IMR-90 (cell line): ENCODE measurements at regions not wholly inside any gene's neighbourhood (a gene's known extent, or its start where the extent isn't known, plus 50 kb on each side); places are given as distances from the start of the nearest gene placed in this dataset.

Experiments used
- ATAC-seq: fragments of 200-7000 bp; cut with Tn5 transposase; 2 replicates; pipeline ENCODE4 v1.9.1; 2020; ENCODE audit warnings: low read depth, mild to moderate bottlenecking, moderate library complexity
- BruUV-seq: library from RNA; stranded (reverse); fragments of 400-500 nt; replicated peaks from 2 replicates; lab custom pipeline; 2021; lab: Mats Ljungman, UMichigan
- CTCF ChIA-PET: fragments of 300-600 bp; formaldehyde crosslinking; extraction: SDS; loops from one replicate; lab custom pipeline; 2021; ENCODE audit warnings: antibody characterized with exemption; lab: Yijun Ruan, JAX
- POLR2A ChIA-PET: fragments of 300-600 bp; sonication (Branson Sonifier 250); formaldehyde crosslinking; loops from one replicate; lab custom pipeline; 2022; ENCODE audit warnings: antibody characterized with exemption; ENCODE audit not compliant: unreplicated experiment; lab: Charles Lee
- DNase-seq: peaks from one replicate; pipeline ENCODE4 v3.0.0; 2013
- H2AFZ ChIP-seq: replicated peaks from 2 replicates; pipeline ENCODE3; 2013; ENCODE audit warnings: low read length, mild to moderate bottlenecking; ENCODE audit not compliant: poor library complexity
- H2AK5ac ChIP-seq: 2 replicates; pipeline ENCODE4 v1.6.1; 2013; ENCODE audit warnings: low read depth, low read length, inconsistent platforms
- H2AK9ac ChIP-seq: replicated peaks from 2 replicates; pipeline ENCODE3; 2013; ENCODE audit warnings: mild to moderate bottlenecking, low read depth, low read length, moderate library complexity; ENCODE audit not compliant: poor library complexity
- H2BK120ac ChIP-seq: 2 replicates; pipeline ENCODE4 v1.6.1; 2013; ENCODE audit warnings: low read depth, low read length, inconsistent platforms
- H2BK15ac ChIP-seq: 3 replicates; pipeline ENCODE4 v1.6.1; 2013; ENCODE audit warnings: low read depth, low read length, inconsistent platforms
- H2BK20ac ChIP-seq: 2 replicates; pipeline ENCODE4 v1.6.1; 2013; ENCODE audit warnings: low read depth, mild to moderate bottlenecking, inconsistent platforms, low read length, moderate library complexity
- H2BK5ac ChIP-seq: 2 replicates; pipeline ENCODE4 v1.6.1; 2013; ENCODE audit warnings: mild to moderate bottlenecking, low read depth, low read length, inconsistent platforms; ENCODE audit not compliant: poor library complexity, severe bottlenecking
- H3K14ac ChIP-seq: replicated peaks from 2 replicates; pipeline ENCODE4 v1.6.1; 2013; ENCODE audit warnings: low read depth, low read length, inconsistent platforms
- H3K18ac ChIP-seq: 2 replicates; pipeline ENCODE4 v1.6.1; 2013; ENCODE audit warnings: low read depth, low read length, control low read depth
- H3K23ac ChIP-seq: 2 replicates; pipeline ENCODE4 v1.6.1; 2013; ENCODE audit warnings: low read depth, low read length, inconsistent platforms
- H3K27ac ChIP-seq: 2 replicates; pipeline ENCODE4 v1.5.1; 2013; ENCODE audit warnings: mild to moderate bottlenecking, control low read depth, low read length; ENCODE audit not compliant: insufficient read depth
- H3K27me3 ChIP-seq: 2 replicates; pipeline ENCODE4 v1.6.1; 2013; ENCODE audit warnings: low read length; ENCODE audit not compliant: control insufficient read depth, insufficient read depth
- H3K36me3 ChIP-seq: 2 replicates; pipeline ENCODE4 v1.6.1; 2013; ENCODE audit warnings: low read length, mixed read lengths; ENCODE audit not compliant: control insufficient read depth, insufficient read depth
- H3K4ac ChIP-seq: 2 replicates; pipeline ENCODE4 v1.6.1; 2013; ENCODE audit warnings: low read depth, low read length, inconsistent platforms
- H3K4me1 ChIP-seq: 2 replicates; pipeline ENCODE4 v1.6.1; 2013; ENCODE audit warnings: low read length, mixed read lengths; ENCODE audit not compliant: control insufficient read depth, insufficient read depth
- H3K4me2 ChIP-seq: 2 replicates; pipeline ENCODE4 v1.6.1; 2013; ENCODE audit warnings: low read depth, mild to moderate bottlenecking, control low read depth, low read length, moderate library complexity
- H3K4me3 ChIP-seq: 2 replicates; pipeline ENCODE4 v1.5.1; 2013; ENCODE audit warnings: low read depth, mild to moderate bottlenecking, control low read depth, low read length, moderate library complexity; ENCODE audit not compliant: insufficient read depth
- H3K56ac ChIP-seq: 2 replicates; pipeline ENCODE4 v1.6.1; 2013; ENCODE audit warnings: low read length, inconsistent platforms; ENCODE audit not compliant: insufficient read depth; ENCODE audit errors: extremely low read depth
- H3K79me1 ChIP-seq, 2 experiments: 2 replicates each; pipeline ENCODE4 v1.6.1; 2013; ENCODE audit warnings: low read length in 2 of 2, inconsistent platforms in 1 of 2, low read depth in 1 of 2
- H3K9ac ChIP-seq: 2 replicates; pipeline ENCODE4 v1.6.1; 2013; ENCODE audit warnings: low read depth, low read length, control low read depth
- H3K9me1 ChIP-seq: 2 replicates; pipeline ENCODE4 v1.6.1; 2013; ENCODE audit warnings: low read length, inconsistent platforms; ENCODE audit not compliant: insufficient read depth
- H3K9me3 ChIP-seq: 2 replicates; pipeline ENCODE4 v1.6.1; 2013; ENCODE audit warnings: low read length; ENCODE audit not compliant: control insufficient read depth, insufficient read depth
- H4K20me1 ChIP-seq: 2 replicates; pipeline ENCODE4 v1.6.1; 2013; ENCODE audit warnings: low read length, inconsistent platforms; ENCODE audit not compliant: insufficient read depth
- H4K5ac ChIP-seq: 2 replicates; pipeline ENCODE4 v1.6.1; 2013; ENCODE audit warnings: mild to moderate bottlenecking, low read depth, low read length, control low read depth
- H4K8ac ChIP-seq, 2 experiments: 2 replicates each; pipeline ENCODE4 v1.6.1; 2013; ENCODE audit warnings: low read depth in 2 of 2, low read length in 2 of 2, control low read depth in 1 of 2, inconsistent platforms in 1 of 2
- H4K91ac ChIP-seq: 2 replicates; pipeline ENCODE4 v1.6.1; 2013; ENCODE audit warnings: low read depth, low read length, inconsistent platforms; ENCODE audit not compliant: insufficient read depth
- BHLHE40 ChIP-seq: fragments of 150-350 bp; IDR thresholded peaks from 2 replicates; pipeline ENCODE4 v1.6.1; 2016; ENCODE audit warnings: mild to moderate bottlenecking, low read depth, low read length
- CHD1 ChIP-seq: IDR thresholded peaks from 2 replicates; pipeline ENCODE4 v1.6.1; 2012; ENCODE audit warnings: low read depth, low read length, improper control_type of control experiment
- MAZ ChIP-seq: IDR thresholded peaks from 2 replicates; pipeline ENCODE4 v1.6.1; 2012; ENCODE audit warnings: low read depth, mild to moderate bottlenecking, low read length, improper control_type of control experiment, moderate library complexity, borderline replicate concordance
- RAD21 ChIP-seq: IDR thresholded peaks from 2 replicates; pipeline ENCODE4 v1.6.1; 2012; ENCODE audit warnings: low read length, improper control_type of control experiment
- RCOR1 ChIP-seq: IDR thresholded peaks from 2 replicates; pipeline ENCODE4 v1.6.1; 2012; ENCODE audit warnings: mild to moderate bottlenecking, low read length, improper control_type of control experiment; ENCODE audit not compliant: insufficient replicate concordance
- RFX5 ChIP-seq: IDR thresholded peaks from 2 replicates; pipeline ENCODE4 v1.8.0; 2012; ENCODE audit warnings: low read depth, mild to moderate bottlenecking, low read length, moderate library complexity
- WGBS, 2 experiments: methylation state at CpG; one replicate each; pipeline versions ENCODE4 v1.1.5 to v1.1.7; 2013; ENCODE audit warnings: missing lambda C conversion rate in 2 of 2; ENCODE audit not compliant: insufficient read length in 1 of 2; ENCODE audit errors: extremely low coverage in 2 of 2; 5-methylcytosine and 5-hydroxymethylcytosine counted together
- dilution Hi-C: fragments of 300-500 bp; cut with HindIII; formaldehyde crosslinking; loops from one replicate; pipeline ENCODE4 v1.14.3; 2018; ENCODE audit warnings: low sequenced_read_pairs; ENCODE audit not compliant: unreplicated experiment
- in situ Hi-C: fragments of 300-500 bp; cut with MboI; formaldehyde crosslinking; loops from 3 replicates; pipeline ENCODE4 v1.14.3; 2019; ENCODE audit warnings: low sequenced_read_pairs, inconsistent platforms, mixed read lengths
- intact Hi-C: fragments of 100-400 bp; cut with micrococcal nuclease; formaldehyde crosslinking; loops from 2 replicates; pipeline ENCODE4 v1.10.0; 2022
- TF ChIP-seq, protein P1 (sequence below): conservative IDR thresholded peaks from 2 replicates; pipeline ENCODE4 v1.5.1; 2012; ENCODE audit warnings: mild to moderate bottlenecking, low read depth, low read length, improper control_type of control experiment
- TF ChIP-seq, protein P2 (sequence below): fragments of 150-350 bp; IDR thresholded peaks from 2 replicates; pipeline ENCODE4 v1.6.1; 2017; ENCODE audit warnings: mild to moderate bottlenecking, antibody characterized with exemption, low read length, low read depth

DNA sequence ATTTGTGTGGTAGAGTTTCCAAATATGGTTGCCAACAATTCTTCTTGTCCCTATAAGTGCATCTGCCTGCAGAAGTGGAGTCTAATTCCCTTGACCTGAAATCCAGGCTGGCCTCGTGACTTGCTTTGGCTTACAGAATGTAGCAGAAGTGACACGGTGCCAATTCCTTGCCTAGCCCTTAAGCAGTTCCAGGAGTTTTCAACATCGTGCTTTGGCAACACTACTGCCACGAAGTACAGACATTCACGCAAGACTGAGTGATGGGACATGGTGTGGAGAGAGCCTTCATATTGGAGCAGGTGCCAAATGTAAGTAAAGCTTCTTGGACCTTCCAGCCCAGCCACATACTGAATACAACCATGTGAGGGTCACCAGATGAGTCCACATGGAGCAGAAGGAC lies 92.9 kb upstream of the NEK6 start:
- H3K36me3 ChIP-seq, result no peaks in the 10 kb centered on the region
- no peak overlapping the region for H3K4ac ChIP-seq
- H3K18ac ChIP-seq, result no peak overlapping the region
- H2AK9ac ChIP-seq, result no peak overlapping the region
- BruUV-seq, result no TSS peak
- no peak overlapping the region for H3K9ac ChIP-seq
- intact Hi-C loops, result no loop called here
- H4K20me1 ChIP-seq, result no peaks in the 10 kb centered on the region
- no peak overlapping the region for H3K14ac ChIP-seq
- H3K27me3 ChIP-seq, result peaks cover 20% of the 10 kb centered on the region
- H2BK5ac ChIP-seq, result no peak overlapping the region
- ChIA-PET POLR2A (no interaction called here), CTCF (no interaction called here)
- no peak overlapping the region for H2BK120ac ChIP-seq
- no peaks in the 10 kb centered on the region for H3K4me1 ChIP-seq
- no peak overlapping the region for H2BK15ac ChIP-seq
- no peaks in the 10 kb centered on the region for H3K79me1 ChIP-seq
- 14% methylated on average over 3 of the region's 5 CpGs; no CpG with 5 or more reads in 1 of the 2 experiments for whole genome bisulfite sequencing, 2 experiments
- no peak for ATAC-seq
- H4K91ac ChIP-seq, result no peak overlapping the region
- H3K27ac ChIP-seq, result no peak overlapping the region
- in situ Hi-C loops, result no loop called here
- H2BK20ac ChIP-seq, result no peak overlapping the region
- TF ChIP-seq, protein P1, sequence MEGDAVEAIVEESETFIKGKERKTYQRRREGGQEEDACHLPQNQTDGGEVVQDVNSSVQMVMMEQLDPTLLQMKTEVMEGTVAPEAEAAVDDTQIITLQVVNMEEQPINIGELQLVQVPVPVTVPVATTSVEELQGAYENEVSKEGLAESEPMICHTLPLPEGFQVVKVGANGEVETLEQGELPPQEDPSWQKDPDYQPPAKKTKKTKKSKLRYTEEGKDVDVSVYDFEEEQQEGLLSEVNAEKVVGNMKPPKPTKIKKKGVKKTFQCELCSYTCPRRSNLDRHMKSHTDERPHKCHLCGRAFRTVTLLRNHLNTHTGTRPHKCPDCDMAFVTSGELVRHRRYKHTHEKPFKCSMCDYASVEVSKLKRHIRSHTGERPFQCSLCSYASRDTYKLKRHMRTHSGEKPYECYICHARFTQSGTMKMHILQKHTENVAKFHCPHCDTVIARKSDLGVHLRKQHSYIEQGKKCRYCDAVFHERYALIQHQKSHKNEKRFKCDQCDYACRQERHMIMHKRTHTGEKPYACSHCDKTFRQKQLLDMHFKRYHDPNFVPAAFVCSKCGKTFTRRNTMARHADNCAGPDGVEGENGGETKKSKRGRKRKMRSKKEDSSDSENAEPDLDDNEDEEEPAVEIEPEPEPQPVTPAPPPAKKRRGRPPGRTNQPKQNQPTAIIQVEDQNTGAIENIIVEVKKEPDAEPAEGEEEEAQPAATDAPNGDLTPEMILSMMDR, result no peak
- TF ChIP-seq, protein P2, sequence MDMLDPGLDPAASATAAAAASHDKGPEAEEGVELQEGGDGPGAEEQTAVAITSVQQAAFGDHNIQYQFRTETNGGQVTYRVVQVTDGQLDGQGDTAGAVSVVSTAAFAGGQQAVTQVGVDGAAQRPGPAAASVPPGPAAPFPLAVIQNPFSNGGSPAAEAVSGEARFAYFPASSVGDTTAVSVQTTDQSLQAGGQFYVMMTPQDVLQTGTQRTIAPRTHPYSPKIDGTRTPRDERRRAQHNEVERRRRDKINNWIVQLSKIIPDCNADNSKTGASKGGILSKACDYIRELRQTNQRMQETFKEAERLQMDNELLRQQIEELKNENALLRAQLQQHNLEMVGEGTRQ, result no peak
- TF ChIP-seq RCOR1 (no peak), RFX5 (no peak), RAD21 (no peak), CHD1 (no peak), BHLHE40 (no peak), MAZ (no peak)
- H3K9me1 ChIP-seq, result no peaks in the 10 kb centered on the region; the same call in 1 of the 2 replicates
- dilution Hi-C loops, result no loop called here
- H3K23ac ChIP-seq, result no peak overlapping the region
- no peak overlapping the region for H3K4me3 ChIP-seq
- peaks cover 2% of the 10 kb centered on the region; the same call in 1 of the 2 replicates for H3K9me3 ChIP-seq
- H3K56ac ChIP-seq, result no peak overlapping the region
- H4K8ac ChIP-seq, result no peak overlapping the region
- no peak for DNase-seq
- H4K5ac ChIP-seq, result no peak overlapping the region
- H2AK5ac ChIP-seq, result no peak overlapping the region
- no peak overlapping the region for H2AFZ ChIP-seq
- no peak overlapping the region for H3K4me2 ChIP-seq
